ENCODE measurements at regions not wholly inside any gene's neighbourhood (a gene's known extent, or its start where the extent isn't known, plus 50 kb on each side); places are given as distances from the start of the nearest gene placed in this dataset.
"Not testable (repeated sequence)": the region's sequence is repeated elsewhere in the genome, so short reads cannot be mapped to it uniquely, and the experiment has no call there.

DNA sequence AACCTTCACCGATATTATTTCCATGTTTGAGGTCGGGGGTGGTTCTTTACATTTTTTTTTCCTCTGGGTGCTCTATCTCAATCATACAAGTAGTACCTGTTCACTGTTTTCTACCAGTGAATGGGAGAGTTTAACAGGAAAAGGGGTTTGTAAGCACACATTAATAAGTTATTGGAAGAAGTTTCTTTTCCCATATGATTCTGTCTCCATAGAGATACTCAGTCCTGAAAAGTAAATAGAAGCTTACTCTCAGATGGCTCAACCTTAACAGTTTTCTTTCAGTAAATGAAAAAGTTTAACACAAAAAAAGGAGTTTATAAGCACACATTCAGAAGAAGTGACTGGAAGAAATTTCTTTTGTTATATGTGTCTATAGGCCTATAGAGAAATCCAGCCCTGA is 995.6 kb upstream of the SLC39A10 start:
- H3K36me3 ChIP-seq (ENCODE audit: control insufficient read depth, low read depth, low read length): no peaks in the 10 kb centered on the region
- H3K9me3 ChIP-seq (ENCODE audit: control insufficient read depth, low read depth, low read length): no peaks in the 10 kb centered on the region
- no peak overlapping the region for H3K9ac ChIP-seq (ENCODE audit: low read length)
- H3K27ac ChIP-seq (ENCODE audit: low read length): no peak overlapping the region
- H3K4me1 ChIP-seq (ENCODE audit: control insufficient read depth, low read depth, low read length): no peaks in the 10 kb centered on the region
- no peak overlapping the region for H3K4me3 ChIP-seq (ENCODE audit: low read length)
- no peaks in the 10 kb centered on the region for H3K27me3 ChIP-seq (ENCODE audit: control insufficient read depth, insufficient read depth, low read length)

DNA sequence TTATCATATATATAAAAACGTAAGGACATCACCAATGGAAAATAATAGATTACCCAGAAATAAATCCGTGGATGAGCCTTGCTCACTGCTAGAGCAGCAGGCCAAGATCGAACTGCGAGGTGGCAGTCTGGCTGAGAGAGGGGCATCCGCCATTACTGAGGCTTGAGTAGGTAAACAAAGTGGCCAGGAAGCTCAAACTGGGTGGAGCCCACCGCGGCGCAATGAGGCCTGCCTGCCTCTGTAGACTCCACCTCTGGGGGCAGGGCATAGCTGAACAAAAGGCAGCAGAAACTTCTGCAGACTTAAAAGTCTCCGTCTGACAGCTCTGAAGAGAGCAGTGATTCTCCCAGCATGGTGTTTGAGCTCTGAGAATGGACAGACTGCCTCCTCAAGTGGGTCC is 1018.0 kb upstream of the SLC39A10 start:
- not testable (repeated sequence) for H3K27ac ChIP-seq (ENCODE audit: low read length); H3K4me3 ChIP-seq (ENCODE audit: low read length); H3K27me3 ChIP-seq (ENCODE audit: control insufficient read depth, insufficient read depth, low read length); H3K36me3 ChIP-seq (ENCODE audit: control insufficient read depth, low read depth, low read length); H3K4me1 ChIP-seq (ENCODE audit: control insufficient read depth, low read depth, low read length); H3K9ac ChIP-seq (ENCODE audit: low read length); H3K9me3 ChIP-seq (ENCODE audit: control insufficient read depth, low read depth, low read length)

GRCh38 chr2:194621945-194622344 is 1035.1 kb upstream of the SLC39A10 start:
- no peak overlapping the region for H3K27ac ChIP-seq (ENCODE audit: low read length)
- no peak overlapping the region for H3K4me3 ChIP-seq (ENCODE audit: low read length)
- H3K27me3 ChIP-seq (ENCODE audit: control insufficient read depth, insufficient read depth, low read length): no peaks in the 10 kb centered on the region

GRCh38 chr2:194619366-194619765 is 1037.7 kb upstream of the SLC39A10 start:
- Histone ChIP-seq H3K27me3 (ENCODE audit: control insufficient read depth, insufficient read depth, low read length) (no peaks in the 10 kb centered on the region), H3K36me3 (ENCODE audit: control insufficient read depth, low read depth, low read length) (no peaks in the 10 kb centered on the region), H3K9me3 (ENCODE audit: control insufficient read depth, low read depth, low read length) (no peaks in the 10 kb centered on the region), H3K9ac (ENCODE audit: low read length) (no peak overlapping the region), H3K27ac (ENCODE audit: low read length) (no peak overlapping the region), H3K4me3 (ENCODE audit: low read length) (no peak overlapping the region), H3K4me1 (ENCODE audit: control insufficient read depth, low read depth, low read length) (no peaks in the 10 kb centered on the region)

More at GRCh38 chr2:194621945-194622344, 1035.1 kb upstream of the SLC39A10 start:
- Histone ChIP-seq H3K9me3 (ENCODE audit: control insufficient read depth, low read depth, low read length) (no peaks in the 10 kb centered on the region), H3K9ac (ENCODE audit: low read length) (no peak overlapping the region), H3K4me1 (ENCODE audit: control insufficient read depth, low read depth, low read length) (no peaks in the 10 kb centered on the region), H3K36me3 (ENCODE audit: control insufficient read depth, low read depth, low read length) (no peaks in the 10 kb centered on the region)

DNA sequence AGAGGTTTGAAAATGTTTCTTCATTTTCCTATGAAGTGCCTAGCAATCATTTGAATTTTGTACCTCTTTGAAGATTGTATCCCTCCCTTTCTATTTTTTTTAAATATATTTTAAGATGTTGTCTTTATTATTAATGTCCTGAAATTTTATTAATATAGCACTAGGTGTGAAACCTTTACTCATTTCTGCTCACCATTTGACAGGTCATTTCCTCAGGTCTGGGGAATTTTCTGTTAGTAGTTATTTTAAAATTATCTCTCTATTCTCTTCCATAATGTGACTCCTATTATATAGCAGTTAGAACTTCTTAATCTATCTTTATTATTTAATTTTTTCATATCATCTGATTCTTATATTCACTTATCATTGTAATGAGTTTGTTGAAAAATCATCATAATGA is 1038.6 kb upstream of the SLC39A10 start:
- H3K4me3 ChIP-seq (ENCODE audit: low read length): no peak overlapping the region

GRCh38 chr2:194616334-194616733 is 1040.7 kb upstream of the SLC39A10 start:
- Histone ChIP-seq H3K4me1 (ENCODE audit: control insufficient read depth, low read depth, low read length) (no peaks in the 10 kb centered on the region), H3K27ac (ENCODE audit: low read length) (no peak overlapping the region), H3K27me3 (ENCODE audit: control insufficient read depth, insufficient read depth, low read length) (no peaks in the 10 kb centered on the region), H3K36me3 (ENCODE audit: control insufficient read depth, low read depth, low read length) (no peaks in the 10 kb centered on the region), H3K9me3 (ENCODE audit: control insufficient read depth, low read depth, low read length) (peaks cover 3% of the 10 kb centered on the region), H3K9ac (ENCODE audit: low read length) (no peak overlapping the region), H3K4me3 (ENCODE audit: low read length) (no peak overlapping the region)

More for the DNA sequence above, 1038.6 kb upstream of the SLC39A10 start:
- Histone ChIP-seq H3K9ac (ENCODE audit: low read length) (no peak overlapping the region), H3K27ac (ENCODE audit: low read length) (no peak overlapping the region), H3K4me1 (ENCODE audit: control insufficient read depth, low read depth, low read length) (no peaks in the 10 kb centered on the region), H3K9me3 (ENCODE audit: control insufficient read depth, low read depth, low read length) (no peaks in the 10 kb centered on the region), H3K36me3 (ENCODE audit: control insufficient read depth, low read depth, low read length) (no peaks in the 10 kb centered on the region), H3K27me3 (ENCODE audit: control insufficient read depth, insufficient read depth, low read length) (no peaks in the 10 kb centered on the region)

DNA sequence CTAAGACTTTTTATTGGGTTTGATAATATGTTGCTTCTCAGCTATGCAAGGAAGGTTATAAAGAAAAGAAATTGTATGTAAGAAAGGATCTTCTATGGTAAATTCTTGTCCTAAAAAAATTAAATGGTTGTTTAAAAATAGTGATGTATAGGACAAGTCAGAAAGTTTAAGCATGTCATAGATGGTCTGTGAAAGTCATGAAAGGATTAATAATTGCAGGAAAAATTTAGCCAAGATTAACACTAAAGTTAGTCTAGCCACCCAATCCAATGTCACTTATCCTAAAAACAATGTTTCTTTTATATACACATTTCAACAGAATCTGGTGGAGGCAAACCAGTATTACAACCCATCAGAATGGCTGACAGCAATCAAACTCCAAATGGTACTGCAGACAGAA is 1046.7 kb upstream of the SLC39A10 start:
- no peak overlapping the region for H3K9ac ChIP-seq (ENCODE audit: low read length)
- no peak overlapping the region for H3K27ac ChIP-seq (ENCODE audit: low read length)
- H3K4me1 ChIP-seq (ENCODE audit: control insufficient read depth, low read depth, low read length): no peaks in the 10 kb centered on the region
- H3K4me3 ChIP-seq (ENCODE audit: low read length): no peak overlapping the region
- H3K36me3 ChIP-seq (ENCODE audit: control insufficient read depth, low read depth, low read length): no peaks in the 10 kb centered on the region
- H3K27me3 ChIP-seq (ENCODE audit: control insufficient read depth, insufficient read depth, low read length): no peaks in the 10 kb centered on the region
- H3K9me3 ChIP-seq (ENCODE audit: control insufficient read depth, low read depth, low read length): peaks cover 26% of the 10 kb centered on the region

GRCh38 chr2:194603429-194603828 is 1053.6 kb upstream of the SLC39A10 start:
- Histone ChIP-seq H3K4me1 (ENCODE audit: control insufficient read depth, low read depth, low read length) (no peaks in the 10 kb centered on the region), H3K36me3 (ENCODE audit: control insufficient read depth, low read depth, low read length) (no peaks in the 10 kb centered on the region), H3K27me3 (ENCODE audit: control insufficient read depth, insufficient read depth, low read length) (no peaks in the 10 kb centered on the region), H3K9me3 (ENCODE audit: control insufficient read depth, low read depth, low read length) (peaks cover 13% of the 10 kb centered on the region), H3K4me3 (ENCODE audit: low read length) (no peak overlapping the region), H3K27ac (ENCODE audit: low read length) (no peak overlapping the region), H3K9ac (ENCODE audit: low read length) (no peak overlapping the region)

DNA sequence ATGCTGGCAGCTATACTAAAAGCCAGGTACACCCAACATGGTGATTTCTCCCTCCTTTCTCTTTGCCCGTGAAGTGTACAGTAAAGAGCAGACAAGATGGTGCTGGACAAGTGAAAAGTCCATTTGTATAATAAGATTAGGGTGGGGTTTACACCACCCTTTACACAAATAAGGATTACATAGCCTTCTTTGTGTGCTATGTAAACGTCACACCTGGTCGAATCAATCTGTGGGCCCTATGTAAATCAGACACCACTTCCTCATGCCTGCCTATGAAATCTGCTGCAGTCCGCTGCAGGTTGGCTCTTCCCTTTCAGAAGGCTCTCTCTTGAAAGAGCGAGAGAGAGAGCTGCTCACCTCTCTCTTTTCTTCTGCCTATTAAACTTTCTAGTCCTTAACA is 1054.3 kb upstream of the SLC39A10 start:
- Histone ChIP-seq H3K36me3 (ENCODE audit: control insufficient read depth, low read depth, low read length) (no peaks in the 10 kb centered on the region), H3K27me3 (ENCODE audit: control insufficient read depth, insufficient read depth, low read length) (no peaks in the 10 kb centered on the region), H3K9me3 (ENCODE audit: control insufficient read depth, low read depth, low read length) (peaks cover 12% of the 10 kb centered on the region), H3K9ac (ENCODE audit: low read length) (no peak overlapping the region), H3K4me3 (ENCODE audit: low read length) (no peak overlapping the region), H3K4me1 (ENCODE audit: control insufficient read depth, low read depth, low read length) (no peaks in the 10 kb centered on the region), H3K27ac (ENCODE audit: low read length) (no peak overlapping the region)

- Histone ChIP-seq H3K9ac (ENCODE audit: low read length) (no peak overlapping the region), H3K4me1 (ENCODE audit: control insufficient read depth, low read depth, low read length) (no peaks in the 10 kb centered on the region), H3K27me3 (ENCODE audit: control insufficient read depth, insufficient read depth, low read length) (no peaks in the 10 kb centered on the region), H3K9me3 (ENCODE audit: control insufficient read depth, low read depth, low read length) (no peaks in the 10 kb centered on the region), H3K4me3 (ENCODE audit: low read length) (no peak overlapping the region), H3K36me3 (ENCODE audit: control insufficient read depth, low read depth, low read length) (no peaks in the 10 kb centered on the region), H3K27ac (ENCODE audit: low read length) (no peak overlapping the region)
These were observed 1065.8 kb upstream of the SLC39A10 start for GRCh38 chr2:194591192-194591591.

- no peaks in the 10 kb centered on the region for H3K4me1 ChIP-seq (ENCODE audit: control insufficient read depth, low read depth, low read length)
- no peak overlapping the region for H3K9ac ChIP-seq (ENCODE audit: low read length)
- H3K9me3 ChIP-seq (ENCODE audit: control insufficient read depth, low read depth, low read length): no peaks in the 10 kb centered on the region
- no peaks in the 10 kb centered on the region for H3K36me3 ChIP-seq (ENCODE audit: control insufficient read depth, low read depth, low read length)
- no peak overlapping the region for H3K4me3 ChIP-seq (ENCODE audit: low read length)
- no peaks in the 10 kb centered on the region for H3K27me3 ChIP-seq (ENCODE audit: control insufficient read depth, insufficient read depth, low read length)
- no peak overlapping the region for H3K27ac ChIP-seq (ENCODE audit: low read length)
These were observed 1069.2 kb upstream of the SLC39A10 start for GRCh38 chr2:194587739-194588270.

GRCh38 chr2:194567661-194568017 is 1089.4 kb upstream of the SLC39A10 start:
- H3K27ac ChIP-seq (ENCODE audit: low read length): no peak overlapping the region
- no peak overlapping the region for H3K9ac ChIP-seq (ENCODE audit: low read length)
- no peaks in the 10 kb centered on the region for H3K27me3 ChIP-seq (ENCODE audit: control insufficient read depth, insufficient read depth, low read length)
- no peaks in the 10 kb centered on the region for H3K9me3 ChIP-seq (ENCODE audit: control insufficient read depth, low read depth, low read length)
- no peaks in the 10 kb centered on the region for H3K36me3 ChIP-seq (ENCODE audit: control insufficient read depth, low read depth, low read length)
- no peak overlapping the region for H3K4me3 ChIP-seq (ENCODE audit: low read length)
- no peaks in the 10 kb centered on the region for H3K4me1 ChIP-seq (ENCODE audit: control insufficient read depth, low read depth, low read length)
